Fibroblast of skin of right biceps (primary cell): ENCODE measurements at regions not wholly inside any gene's neighbourhood (a gene's known extent, or its start where the extent isn't known, plus 50 kb on each side); places are given as distances from the start of the nearest gene placed in this dataset.
"Not testable (repeated sequence)": the region's sequence is repeated elsewhere in the genome, so short reads cannot be mapped to it uniquely, and the experiment has no call there.

Source experiments
- DNase-seq: peaks from one replicate; pipeline ENCODE4 v3.0.0-alpha.2; 2013

DNA sequence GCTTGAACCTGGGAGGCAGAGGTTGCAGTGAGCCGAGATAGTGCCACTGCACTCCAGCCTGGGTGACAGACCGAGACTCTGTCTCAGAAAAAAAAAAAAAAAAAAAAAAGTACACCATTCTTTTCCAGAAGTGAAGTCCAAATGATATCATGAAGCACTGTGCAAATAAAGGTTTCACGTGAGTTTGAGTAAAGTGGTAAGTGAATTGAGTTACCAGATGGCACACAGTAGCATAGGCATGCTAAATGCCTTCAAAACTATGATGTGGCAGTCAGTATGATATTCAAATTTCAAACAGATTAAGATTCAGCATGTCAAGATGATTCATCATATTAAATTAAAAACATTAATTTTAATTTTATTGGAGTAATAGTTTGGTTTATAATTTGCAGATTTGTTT, 195.2 kb downstream of the TAF11L14 start:
- DNase-seq: no peak

DNA sequence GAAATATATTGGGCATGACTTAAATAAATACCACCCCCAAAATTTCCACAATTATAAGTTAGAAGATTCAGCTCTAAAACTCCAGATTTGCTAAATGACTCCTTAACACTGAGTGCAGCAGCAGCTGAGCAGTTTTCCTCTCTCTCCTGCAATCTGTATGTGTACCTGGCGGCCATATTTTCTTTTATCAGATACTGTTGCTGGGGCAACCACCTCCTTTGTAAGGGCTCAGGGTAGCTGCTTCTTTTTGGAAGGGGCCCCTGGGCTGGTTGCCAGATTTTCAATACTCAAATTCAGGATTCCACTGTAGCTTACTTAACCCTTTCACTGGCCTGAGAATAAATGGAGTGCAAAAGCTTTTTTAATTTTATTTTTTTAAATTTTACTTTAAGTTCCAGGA, 197.0 kb downstream of the TAF11L14 start:
- no peak for DNase-seq

DNA sequence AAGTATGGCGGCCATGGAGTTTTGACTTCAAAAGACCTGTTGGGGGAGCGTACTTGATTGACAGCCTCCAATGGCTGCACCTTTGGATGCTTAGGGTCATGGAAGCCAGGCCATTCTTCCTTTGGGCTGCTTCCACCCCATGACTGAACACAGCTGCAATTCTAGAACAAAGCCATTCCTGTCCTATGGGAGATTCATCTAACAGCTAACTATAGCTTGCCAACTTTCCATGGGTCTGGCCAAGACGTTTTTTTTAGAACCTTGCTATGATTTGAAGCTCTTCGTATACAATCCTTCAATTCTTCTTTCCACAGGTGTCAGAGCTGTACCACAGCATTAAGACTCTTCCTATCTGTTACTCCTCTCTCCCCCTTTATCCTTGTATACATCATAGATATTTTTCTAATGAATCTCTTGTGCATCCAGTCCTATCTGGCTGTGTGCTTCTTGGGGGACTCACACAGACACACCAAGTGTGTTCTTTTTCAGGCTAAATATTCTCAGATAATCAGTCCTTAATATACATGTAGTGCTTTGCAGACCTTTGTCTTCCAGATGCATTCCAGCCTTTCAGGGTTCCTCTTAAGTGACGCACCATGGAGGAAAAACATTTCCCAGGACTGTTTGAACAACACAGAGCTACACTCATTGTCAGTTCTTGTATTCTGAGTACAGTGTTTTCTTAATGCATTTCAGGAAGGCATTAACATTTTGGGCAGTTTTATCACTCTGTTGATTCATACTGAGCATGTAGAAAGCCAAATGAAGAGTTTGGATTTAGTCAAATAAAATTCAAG, 198.9 kb downstream of the TAF11L14 start:
- DNase-seq: peak; percentile 40

DNA sequence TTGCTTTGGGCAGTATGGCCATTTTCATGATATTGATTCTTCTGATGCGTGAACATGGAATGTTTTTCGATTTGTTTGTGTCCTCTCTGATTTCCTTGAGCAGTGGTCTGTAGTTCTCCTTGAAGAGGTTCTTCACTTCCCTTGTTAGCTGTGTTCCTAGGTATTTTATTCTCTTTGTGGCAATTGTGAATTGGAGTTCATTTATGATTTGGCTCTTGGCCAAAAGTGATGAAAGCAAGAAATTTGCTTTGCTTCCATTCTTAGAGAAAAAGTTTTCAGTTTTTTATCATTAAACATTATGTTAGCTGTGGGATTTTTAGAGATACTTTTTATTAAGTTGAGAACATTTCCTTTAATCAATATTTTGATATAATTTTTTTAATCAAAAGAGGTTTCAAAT, 203.5 kb downstream of the TAF11L14 start:
- no peak for DNase-seq

DNA sequence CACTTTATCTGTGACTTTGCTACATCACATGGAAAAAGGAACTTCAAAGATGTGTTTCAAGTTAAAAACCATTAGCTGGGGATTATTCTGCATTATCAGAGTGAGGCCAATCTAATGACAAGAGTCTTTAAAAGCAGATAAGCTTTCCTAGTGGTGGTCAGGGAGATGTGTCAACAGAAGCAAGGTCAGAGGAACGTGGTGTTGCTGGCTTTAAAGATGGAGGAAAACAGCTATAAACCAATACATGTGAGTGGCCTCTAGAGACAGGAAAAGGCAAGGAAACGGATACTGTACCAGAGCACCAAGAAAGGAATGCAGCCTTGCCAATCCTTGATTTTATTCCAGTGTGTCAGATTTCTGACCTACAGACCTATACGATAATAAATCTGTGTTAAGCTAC, 204.2 kb downstream of the TAF11L14 start:
- no peak for DNase-seq

DNA sequence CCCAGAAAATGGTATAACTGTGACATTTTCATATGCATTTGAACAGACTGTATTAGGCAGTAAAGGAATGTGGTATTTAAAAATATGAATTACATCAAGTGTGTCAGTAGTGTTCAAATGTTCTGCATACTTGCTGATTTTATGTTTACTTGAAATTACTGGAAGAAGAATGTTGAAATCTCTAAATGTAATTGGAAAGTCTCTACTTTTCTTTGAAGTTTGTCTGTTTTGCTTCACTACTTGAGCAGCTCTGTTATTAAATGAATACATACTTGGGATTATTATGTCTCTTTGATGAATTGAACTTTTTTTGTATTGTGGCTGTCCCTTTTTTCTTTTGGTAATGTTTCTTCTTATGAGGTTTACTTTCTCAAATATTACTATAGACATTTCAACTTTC, 205.6 kb downstream of the TAF11L14 start:
- DNase-seq: no peak

DNA sequence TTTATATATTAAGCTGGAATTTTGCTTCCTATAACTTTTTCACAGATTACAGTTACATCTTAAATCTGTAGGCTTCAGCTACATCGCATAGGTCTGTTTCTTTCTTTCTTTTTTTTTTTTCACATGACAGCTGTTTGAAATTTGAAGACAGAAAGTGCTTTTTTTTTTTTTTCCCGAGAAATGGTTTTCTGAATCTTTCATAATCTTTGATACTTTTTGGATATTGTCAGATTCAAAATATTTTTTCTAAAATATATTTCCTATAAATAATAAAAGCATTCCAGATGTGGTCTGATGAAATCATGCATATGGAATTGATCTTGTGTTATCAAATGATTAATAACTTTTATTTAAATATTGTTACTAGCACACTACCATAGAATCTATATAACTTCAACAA, 212.2 kb downstream of the TAF11L14 start:
- DNase-seq: no peak

DNA sequence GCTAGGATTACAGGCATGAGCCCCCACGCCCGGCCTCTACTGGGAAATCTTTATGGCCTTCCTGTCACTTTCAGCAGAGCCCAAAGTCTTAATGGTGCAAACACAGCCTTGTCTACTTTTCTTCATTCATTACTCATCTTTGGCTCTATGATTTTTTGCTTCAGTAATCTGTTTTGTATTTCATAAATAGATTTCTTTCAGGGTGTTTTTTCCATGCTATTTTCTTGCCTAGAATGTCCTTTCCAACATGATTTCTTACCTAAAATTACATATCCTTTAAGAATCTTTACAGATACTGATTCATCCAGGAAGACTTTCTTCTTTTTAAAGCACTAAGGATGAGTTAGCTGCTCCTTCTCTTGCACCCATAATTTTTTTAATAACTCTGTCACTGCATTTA, 213.0 kb downstream of the TAF11L14 start:
- DNase-seq: no peak

DNA sequence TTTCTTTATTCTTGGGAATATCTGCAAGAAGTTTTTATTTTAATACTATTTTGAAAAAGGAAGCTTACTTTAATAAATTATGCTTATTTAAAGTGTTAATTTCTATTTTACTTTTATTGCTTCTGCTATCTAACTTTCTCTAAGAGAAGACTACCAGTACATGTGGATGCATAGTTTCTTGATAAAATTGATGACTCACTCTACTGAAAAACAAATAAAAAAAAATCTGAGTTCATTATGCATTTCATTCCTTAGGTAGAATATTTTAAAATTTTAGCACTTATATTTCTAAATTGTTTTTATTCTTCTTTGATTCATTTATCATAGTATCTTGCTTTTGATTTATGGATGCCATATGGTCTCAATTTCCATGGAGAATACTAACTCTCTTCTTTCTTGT, 217.9 kb downstream of the TAF11L14 start:
- DNase-seq: no peak

DNA sequence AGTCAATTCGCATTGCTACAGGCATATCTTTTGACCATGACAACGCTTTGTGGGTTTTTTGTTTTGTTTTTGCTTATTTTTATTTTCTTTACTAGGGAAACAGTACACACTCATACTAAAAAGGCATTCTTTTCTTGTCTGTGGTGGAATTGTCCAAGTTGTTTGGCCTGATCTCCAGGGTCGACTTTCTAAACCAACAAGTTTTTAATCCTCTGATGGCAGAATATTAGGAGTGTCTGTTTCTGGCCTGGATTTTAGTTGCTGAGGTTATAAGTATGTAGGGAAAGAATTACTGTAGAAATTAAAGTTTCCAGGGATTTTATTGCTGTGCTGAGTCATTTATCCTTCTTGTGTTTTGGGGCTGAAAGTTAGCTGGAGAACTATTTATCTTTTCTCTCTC, 218.5 kb downstream of the TAF11L14 start:
- no peak for DNase-seq

DNA sequence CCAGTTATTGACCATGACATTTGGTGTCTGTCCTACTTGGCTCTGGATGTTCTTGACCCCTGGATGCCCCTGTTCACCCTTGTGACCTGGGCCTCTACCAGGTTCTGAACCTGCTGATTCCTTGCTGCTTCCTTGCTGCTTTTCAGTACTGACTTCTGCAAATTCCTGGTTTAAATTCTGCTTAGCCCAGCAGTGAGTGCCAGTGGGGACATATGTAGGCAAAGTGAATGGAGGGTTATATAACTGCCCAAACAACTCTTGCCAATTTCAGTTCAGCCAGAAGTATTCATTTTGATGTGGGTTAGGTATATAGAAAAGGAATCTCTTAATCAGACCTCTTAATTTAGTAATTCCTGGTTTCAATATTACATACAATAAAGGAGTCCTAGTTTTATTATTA, 220.6 kb downstream of the TAF11L14 start:
- no peak for DNase-seq

DNA sequence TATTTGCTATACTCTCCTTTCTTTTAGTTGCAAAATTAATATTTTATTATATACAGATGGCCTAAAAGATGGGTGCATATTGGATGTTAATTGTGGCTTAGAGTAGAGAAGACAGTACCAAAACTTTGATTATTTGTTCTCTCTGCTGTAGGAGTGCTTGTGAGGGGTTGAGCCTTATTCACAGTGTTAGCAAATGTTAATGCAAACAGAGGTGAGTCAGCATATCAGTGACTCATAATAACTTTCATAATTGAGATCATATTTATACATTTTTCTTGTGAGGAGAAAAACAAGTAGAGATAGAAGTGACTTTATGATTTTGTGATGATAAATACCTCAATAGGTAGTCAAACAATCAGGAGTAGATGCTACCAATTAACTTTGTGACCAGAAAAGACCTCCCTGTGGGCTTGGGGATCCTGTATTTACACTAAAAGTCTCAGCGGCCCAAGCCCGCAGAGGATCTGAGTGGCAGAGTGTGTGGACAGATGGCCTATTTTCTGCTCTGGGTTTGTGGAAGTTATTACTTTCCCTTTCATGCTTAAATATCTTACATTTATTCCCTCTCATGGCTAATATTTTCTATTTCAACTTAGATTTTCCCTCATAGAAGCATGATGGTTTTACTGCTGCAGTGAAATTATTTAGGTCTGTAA, 226.5 kb downstream of the TAF11L14 start:
- DNase-seq: peak; percentile 36

DNA sequence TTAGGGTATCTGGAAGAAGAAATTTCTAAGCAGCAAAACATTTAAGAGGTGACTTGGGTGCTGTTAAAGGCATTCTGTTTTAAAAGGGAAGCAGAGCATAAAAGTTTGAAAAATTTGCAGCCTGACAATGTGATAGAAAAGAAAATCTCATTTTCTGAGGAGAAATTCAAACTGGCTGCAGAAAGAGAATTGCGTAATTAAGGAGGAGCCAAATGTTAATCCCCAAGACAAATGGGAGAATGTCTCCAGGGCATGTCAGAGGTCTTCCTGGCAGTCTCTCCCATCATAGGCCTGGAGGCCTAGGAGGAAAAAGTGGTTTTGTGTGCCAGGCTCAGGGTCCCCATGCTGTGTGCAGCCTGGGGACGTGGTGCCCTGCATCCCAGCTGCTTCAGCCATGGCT, 230.6 kb downstream of the TAF11L14 start:
- DNase-seq: not testable (repeated sequence)

DNA sequence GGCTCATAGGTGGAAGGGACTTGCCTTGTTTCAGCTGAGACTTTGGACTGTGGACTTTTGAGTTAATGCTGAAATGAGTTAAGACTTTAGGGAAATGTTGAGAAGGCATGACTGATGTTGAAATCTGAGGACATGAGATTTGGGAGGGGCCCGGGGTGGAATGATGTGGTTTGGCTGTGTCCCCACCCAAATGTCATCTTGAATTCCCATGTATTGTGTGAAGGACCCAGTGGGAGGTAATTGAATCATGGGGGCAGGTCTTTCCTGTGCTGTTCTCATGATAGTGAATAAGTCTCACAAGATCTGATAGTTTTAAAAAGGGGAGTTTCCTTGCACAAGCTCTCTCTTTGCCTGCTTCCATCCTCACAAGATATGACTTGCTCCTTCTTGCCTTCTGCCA, 231.7 kb downstream of the TAF11L14 start:
- DNase-seq: peak; percentile 71

DNA sequence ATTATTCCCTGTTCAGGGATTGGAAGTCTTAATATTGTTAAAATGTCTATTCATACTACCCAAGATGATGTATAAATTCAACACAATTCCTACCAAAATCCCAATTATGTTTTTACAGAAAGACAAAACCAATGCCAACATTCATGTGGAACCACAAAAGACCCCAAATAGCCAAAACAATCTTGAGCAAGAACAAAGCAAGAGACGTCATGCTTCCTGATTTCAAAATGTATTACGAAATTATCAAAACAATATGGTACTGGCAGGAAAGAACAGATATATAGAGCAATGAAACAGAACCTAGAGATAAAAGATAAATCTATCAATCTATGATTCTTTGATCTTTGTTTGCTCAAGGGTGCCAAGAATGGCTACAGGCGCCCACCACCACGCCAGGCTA, 237.9 kb downstream of the TAF11L14 start:
- no peak for DNase-seq

DNA sequence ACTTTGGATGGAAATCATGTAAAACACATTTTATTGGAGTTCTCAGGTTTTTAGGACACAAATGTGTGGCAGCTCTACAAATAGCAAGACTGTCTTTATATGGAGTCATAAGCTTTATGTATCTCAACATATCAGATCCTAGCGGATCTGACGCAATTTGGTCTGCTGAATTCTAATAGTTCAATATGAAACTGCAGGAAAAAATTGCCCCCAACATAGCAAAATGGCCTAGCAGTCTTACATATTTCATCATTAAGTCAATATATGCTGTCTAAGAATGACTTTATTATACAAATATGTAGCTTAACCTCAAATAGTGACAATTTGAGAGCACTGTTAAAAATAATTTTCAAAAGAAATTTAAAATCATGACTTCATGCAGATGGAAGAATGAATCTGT, 244.3 kb downstream of the TAF11L14 start:
- DNase-seq: peak; percentile 70

DNA sequence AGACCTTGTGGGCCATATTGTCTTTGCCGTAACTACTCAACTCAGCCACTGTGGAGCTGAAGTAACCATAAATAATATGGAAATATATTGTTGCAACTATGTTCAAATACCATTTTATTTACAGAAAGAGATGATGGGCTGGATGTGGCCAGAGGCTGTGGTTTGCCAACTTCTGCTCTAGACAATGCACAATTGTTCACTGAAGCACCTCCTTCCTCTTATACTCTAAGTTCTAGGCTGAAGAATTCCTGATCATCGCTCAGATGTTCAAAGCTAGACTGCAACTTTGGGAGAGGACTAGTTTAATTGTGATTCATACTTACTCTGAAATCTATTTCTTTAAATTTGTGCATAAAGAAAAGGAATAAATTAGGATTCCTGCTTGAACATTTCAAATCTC, 245.0 kb downstream of the TAF11L14 start:
- no peak for DNase-seq

DNA sequence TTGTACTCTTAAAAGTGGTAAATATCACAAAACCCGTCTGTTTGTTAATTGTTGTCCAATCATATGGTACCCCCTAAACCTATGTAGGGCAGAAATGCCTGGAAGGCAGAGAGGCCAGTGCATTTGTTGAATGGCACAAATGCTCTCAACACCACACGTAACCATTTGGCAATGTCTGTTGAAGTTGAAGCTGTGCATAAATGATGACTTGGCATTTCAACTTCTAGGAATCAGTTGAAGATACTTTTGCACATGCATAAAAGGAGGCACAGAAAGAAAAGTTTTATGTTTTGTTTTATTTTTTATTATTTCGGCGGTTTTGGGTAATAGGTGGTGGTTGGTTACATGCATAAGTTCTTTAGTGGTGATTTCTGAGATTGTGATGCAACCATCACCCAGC, 246.6 kb downstream of the TAF11L14 start:
- no peak for DNase-seq

DNA sequence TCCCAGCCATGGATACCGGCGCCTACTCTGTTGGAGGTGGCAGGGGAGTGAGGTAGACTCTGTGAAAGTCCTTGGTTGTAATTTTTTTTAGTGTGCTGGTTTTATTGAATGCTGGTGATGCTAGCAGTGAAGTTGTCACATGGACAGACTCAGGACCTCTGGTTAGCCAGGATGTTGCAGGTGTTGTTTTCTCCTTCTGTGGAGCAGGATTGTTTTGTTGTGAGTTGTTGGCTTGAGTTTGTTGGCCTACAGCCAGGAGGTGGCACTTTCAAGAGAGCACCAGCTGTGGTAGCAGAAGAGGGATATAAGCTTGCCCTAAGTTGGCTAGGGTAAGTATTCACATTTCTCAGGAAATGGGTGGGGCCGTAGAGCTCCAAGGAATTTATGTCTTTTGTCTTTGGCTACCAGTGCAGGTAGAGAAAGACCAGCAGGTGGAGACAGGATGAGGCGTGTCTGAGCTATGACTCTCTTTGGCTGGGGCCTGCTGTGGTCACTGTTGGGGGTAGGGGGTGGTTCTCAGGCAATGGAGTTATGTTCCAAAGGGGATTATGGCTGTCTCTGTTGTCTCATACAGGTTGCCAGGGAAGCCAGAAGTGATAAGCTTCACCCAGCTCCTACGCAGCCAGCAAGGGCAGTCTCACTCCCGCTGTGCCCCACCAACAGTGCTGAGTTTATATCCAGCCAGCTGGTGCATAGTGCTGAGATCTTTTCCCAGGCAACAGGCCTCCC, 248.7 kb downstream of the TAF11L14 start:
- no peak for DNase-seq

DNA sequence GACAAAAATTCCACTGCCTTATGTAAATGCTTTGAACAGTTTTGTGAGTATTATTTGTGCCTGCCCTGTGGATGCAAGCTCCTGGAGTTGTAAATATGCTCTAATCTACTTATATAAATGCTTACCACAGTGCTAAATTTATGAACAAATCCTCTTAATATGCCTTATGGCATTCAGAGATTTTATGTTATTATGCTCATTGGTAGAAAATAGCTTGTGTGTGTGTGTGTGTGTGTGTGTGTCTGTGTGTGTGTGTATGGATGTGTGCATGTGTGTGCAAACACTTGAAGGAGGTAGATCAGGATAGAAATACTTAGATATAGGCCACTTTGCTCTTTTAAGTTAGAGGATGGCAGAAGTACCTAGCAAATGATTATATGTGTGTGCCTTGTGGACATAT, 253.9 kb downstream of the TAF11L14 start:
- no peak for DNase-seq

DNA sequence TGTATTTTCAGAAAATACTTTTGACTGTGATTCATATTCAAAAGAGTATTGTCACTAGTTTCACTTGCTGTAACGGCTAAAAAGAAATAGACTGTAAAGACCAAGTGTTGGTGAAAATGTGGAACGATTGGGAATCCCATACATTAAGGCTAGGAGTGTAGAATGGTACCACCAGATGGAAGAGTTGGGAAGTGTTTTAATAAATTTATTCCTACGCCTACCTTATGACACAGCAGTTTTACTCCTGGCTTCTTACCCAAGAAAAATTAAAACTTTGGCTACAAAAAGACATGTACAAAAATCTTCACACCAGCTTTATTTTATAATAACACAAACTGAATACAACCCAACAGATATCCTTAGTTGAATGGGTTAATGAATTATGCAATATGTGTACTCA, 256.2 kb downstream of the TAF11L14 start:
- no peak for DNase-seq

DNA sequence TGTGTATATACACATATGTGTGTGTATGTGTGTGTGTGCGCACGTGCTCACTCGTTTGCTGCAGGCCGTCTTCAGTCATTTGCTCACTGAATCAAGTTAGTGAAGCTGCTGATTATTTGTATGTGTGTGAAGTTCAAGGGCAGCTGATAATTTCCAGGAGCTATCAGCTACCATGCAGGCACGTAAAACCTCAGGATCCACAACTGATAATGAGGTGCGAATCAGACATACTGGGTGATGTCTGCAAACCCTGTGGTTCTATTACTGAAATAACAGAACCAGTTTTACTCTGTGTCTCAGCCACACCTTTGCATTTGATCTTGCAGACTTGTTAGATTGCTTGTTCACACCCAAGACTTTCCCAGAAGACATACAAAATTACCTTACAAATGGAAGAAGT, 257.6 kb downstream of the TAF11L14 start:
- DNase-seq: no peak

DNA sequence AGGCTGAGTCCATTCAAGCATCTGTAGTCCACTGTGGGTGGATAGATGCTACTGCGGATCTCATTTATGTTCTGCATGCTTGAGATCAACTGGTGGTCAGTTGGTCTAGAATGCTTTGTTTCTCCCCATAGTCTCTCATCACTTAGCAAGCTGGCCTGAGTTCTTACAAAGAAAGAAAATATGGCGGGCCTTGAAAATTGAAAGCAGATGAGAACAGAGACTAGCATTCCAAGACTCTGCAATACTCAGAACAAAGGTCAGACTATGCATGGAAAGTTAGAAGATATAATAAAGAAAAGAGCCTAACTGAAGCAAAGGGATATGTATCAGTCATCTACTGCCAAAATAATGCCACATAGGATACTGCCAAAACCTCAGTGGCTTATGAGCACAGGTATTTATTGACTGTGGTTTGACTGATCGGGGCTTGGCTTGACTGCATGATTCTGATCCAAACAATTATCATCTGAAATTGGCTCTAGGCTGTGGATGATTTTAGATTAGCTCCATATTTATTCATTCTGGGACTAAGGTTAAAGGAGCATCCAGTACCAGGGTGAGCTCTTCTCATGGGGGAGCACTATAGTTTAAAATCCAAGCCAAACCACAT, 258.9 kb downstream of the TAF11L14 start:
- DNase-seq: no peak
